ENCODE measurements at regions not wholly inside any gene's neighbourhood (a gene's known extent, or its start where the extent isn't known, plus 50 kb on each side); places are given as distances from the start of the nearest gene placed in this dataset.

- no peaks in the 10 kb centered on the region for H3K27me3 ChIP-seq
- no peak for DNase-seq (ENCODE audit: low spot score in 2 of 2)
- no peak overlapping the region for H3K27ac ChIP-seq
- H3K4me1 ChIP-seq: peaks cover 0 to 10% of the 10 kb centered on the region in 2 donors
- intact Hi-C loops (cut with DNase I; ENCODE audit: low total_unique reads): no loop called here
- H3K36me3 ChIP-seq: no peaks in the 10 kb centered on the region
- no peaks in the 10 kb centered on the region for H3K9me3 ChIP-seq
- TF ChIP-seq POLR2A (IDR thresholded peaks at IDR 0.05): no peak
- TF ChIP-seq, protein P1, sequence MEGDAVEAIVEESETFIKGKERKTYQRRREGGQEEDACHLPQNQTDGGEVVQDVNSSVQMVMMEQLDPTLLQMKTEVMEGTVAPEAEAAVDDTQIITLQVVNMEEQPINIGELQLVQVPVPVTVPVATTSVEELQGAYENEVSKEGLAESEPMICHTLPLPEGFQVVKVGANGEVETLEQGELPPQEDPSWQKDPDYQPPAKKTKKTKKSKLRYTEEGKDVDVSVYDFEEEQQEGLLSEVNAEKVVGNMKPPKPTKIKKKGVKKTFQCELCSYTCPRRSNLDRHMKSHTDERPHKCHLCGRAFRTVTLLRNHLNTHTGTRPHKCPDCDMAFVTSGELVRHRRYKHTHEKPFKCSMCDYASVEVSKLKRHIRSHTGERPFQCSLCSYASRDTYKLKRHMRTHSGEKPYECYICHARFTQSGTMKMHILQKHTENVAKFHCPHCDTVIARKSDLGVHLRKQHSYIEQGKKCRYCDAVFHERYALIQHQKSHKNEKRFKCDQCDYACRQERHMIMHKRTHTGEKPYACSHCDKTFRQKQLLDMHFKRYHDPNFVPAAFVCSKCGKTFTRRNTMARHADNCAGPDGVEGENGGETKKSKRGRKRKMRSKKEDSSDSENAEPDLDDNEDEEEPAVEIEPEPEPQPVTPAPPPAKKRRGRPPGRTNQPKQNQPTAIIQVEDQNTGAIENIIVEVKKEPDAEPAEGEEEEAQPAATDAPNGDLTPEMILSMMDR (IDR thresholded peaks at IDR 0.05): no peak
- no peak for TF ChIP-seq POLR2AphosphoS5 (IDR thresholded peaks at IDR 0.05)
- H3K4me3 ChIP-seq: no peak overlapping the region
These were observed 595.6 kb upstream of the ATP2B1 start for GRCh38 chr12:90304231-90304630.

GRCh38 chr12:90303771-90304170 is 595.1 kb upstream of the ATP2B1 start:
- H3K4me1 ChIP-seq: peaks cover 0 to 10% of the 10 kb centered on the region in 2 donors
- H3K4me3 ChIP-seq: no peak overlapping the region
- intact Hi-C loops (cut with DNase I; ENCODE audit: low total_unique reads): no loop called here
- no peak overlapping the region for H3K27ac ChIP-seq
- H3K9me3 ChIP-seq: no peaks in the 10 kb centered on the region
- no peak for TF ChIP-seq POLR2A (IDR thresholded peaks at IDR 0.05)
- TF ChIP-seq, protein P1 (IDR thresholded peaks at IDR 0.05): no peak
- TF ChIP-seq POLR2AphosphoS5 (IDR thresholded peaks at IDR 0.05): no peak
- no peak for DNase-seq (ENCODE audit: low spot score in 2 of 2)
- no peaks in the 10 kb centered on the region for H3K27me3 ChIP-seq
- no peaks in the 10 kb centered on the region for H3K36me3 ChIP-seq

- Histone ChIP-seq H3K27ac (no peak overlapping the region), H3K36me3 (no peaks in the 10 kb centered on the region), H3K4me1 (peaks cover 0 to 10% of the 10 kb centered on the region in 2 donors), H3K4me3 (no peak overlapping the region), H3K27me3 (no peaks in the 10 kb centered on the region), H3K9me3 (no peaks in the 10 kb centered on the region)
- intact Hi-C loops (cut with DNase I; ENCODE audit: low total_unique reads): no loop called here
- no peak for TF ChIP-seq POLR2A (IDR thresholded peaks at IDR 0.05)
- no peak for TF ChIP-seq POLR2AphosphoS5 (IDR thresholded peaks at IDR 0.05)
- TF ChIP-seq, protein P1 (IDR thresholded peaks at IDR 0.05): no peak
- DNase-seq (ENCODE audit: low spot score in 2 of 2): no peak
These were observed 593.0 kb upstream of the ATP2B1 start for GRCh38 chr12:90301561-90302133.

- DNase-seq (ENCODE audit: low spot score in 2 of 2): no peak
- TF ChIP-seq, protein P1 (IDR thresholded peaks at IDR 0.05): no peak
- TF ChIP-seq POLR2A (IDR thresholded peaks at IDR 0.05) (no peak), POLR2AphosphoS5 (IDR thresholded peaks at IDR 0.05) (no peak)
- intact Hi-C loops (cut with DNase I; ENCODE audit: low total_unique reads): no loop called here
- Histone ChIP-seq H3K4me3 (no peak overlapping the region), H3K27ac (no peak overlapping the region), H3K9me3 (no peaks in the 10 kb centered on the region), H3K27me3 (no peaks in the 10 kb centered on the region), H3K4me1 (peaks cover 0 to 9% of the 10 kb centered on the region in 2 donors), H3K36me3 (no peaks in the 10 kb centered on the region)
These were observed 592.5 kb upstream of the ATP2B1 start for GRCh38 chr12:90301095-90301494.

- no peak for DNase-seq (ENCODE audit: low spot score in 2 of 2)
- Histone ChIP-seq H3K9me3 (no peaks in the 10 kb centered on the region), H3K27me3 (no peaks in the 10 kb centered on the region), H3K36me3 (no peaks in the 10 kb centered on the region), H3K4me1 (no peaks in the 10 kb centered on the region), H3K4me3 (no peak overlapping the region), H3K27ac (no peak overlapping the region)
- no peak for TF ChIP-seq POLR2A (IDR thresholded peaks at IDR 0.05)
- TF ChIP-seq, protein P1 (IDR thresholded peaks at IDR 0.05): no peak
- TF ChIP-seq POLR2AphosphoS5 (IDR thresholded peaks at IDR 0.05): no peak
- intact Hi-C loops (cut with DNase I; ENCODE audit: low total_unique reads): no loop called here
These were observed 591.0 kb upstream of the ATP2B1 start for GRCh38 chr12:90299666-90300065.
